ENCODE measurements at regions not wholly inside any gene's neighbourhood (a gene's known extent, or its start where the extent isn't known, plus 50 kb on each side); places are given as distances from the start of the nearest gene placed in this dataset.

DNA sequence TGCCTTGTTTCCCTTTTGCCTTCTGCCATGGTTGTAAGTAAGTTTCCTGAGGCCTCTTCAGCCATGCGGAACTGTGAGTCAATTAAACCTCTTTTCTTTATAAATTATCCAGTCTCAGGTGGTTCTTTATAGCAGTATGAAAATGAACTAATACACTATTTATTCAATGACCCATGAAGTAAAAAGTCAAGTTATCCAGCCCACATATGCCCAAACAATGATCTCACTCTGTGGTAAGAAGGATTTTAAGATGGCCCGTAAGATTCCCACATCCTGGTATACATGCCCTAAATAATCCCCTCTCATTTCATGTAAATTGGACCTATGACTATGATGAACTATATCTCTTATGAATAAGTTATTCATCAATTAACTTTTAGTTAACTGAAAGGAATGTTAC, 1008.3 kb upstream of the B3GALT2 start:
- DNase-seq (ENCODE audit: low read depth, low spot score), result no peak

DNA sequence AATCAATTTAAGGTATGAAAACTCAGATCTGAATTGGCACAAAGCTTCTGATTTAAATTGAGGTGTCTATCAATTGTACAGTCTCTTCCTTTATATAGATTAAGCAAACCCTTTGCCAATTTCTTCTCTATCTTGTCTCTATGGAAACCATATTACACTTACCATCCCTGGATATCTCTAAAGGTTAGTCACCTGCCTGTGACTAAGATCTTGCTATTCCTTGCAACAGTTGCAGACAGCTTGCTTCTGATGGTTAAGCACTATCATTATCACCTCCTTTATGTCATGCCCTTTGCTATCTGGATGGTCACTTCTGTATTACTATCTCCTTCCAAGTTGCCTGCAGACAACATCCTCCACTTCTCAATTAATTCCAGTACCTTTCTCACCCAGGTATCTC, 998.6 kb upstream of the B3GALT2 start:
- no peak for DNase-seq (ENCODE audit: low read depth, low spot score)

DNA sequence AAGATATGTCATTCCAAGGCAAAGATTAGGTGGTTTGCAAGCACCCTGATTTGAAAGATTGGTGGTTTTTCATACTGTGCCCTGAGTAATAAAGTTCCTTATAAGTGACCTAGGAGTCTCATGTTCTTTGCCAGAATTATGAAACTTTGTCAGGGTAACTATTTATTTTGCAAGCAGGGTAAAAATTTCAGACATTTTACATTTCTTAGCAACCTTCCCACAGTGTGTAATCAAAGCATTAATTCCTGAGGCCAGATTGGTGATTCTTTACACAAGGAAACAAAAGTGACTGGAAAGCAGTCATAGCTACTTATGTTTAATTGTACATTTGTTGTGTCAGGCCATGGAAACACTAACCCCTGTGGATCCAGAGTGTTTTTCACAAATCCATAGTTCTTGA, 998.0 kb upstream of the B3GALT2 start:
- no peak for DNase-seq (ENCODE audit: low read depth, low spot score)

DNA sequence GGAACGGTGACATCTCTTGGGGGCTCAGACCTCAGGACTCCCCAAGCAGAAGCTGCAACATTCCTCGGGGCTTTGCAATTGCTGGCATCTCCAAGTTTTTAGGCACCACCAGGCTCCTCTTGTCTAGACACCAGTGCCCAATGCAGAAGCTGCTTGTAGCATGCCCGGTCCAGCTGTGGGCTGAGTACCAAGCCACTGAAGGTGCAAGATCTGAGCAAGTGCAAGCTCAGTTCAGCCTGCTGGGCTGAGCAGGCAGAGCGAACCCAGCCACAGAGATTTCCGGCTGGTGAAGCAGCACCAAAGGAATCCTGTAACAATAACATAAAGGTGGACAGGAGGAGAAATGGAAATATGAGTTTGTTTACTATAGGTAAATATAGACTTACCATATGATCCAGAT, 995.4 kb upstream of the B3GALT2 start:
- no peak for DNase-seq (ENCODE audit: low read depth, low spot score)

DNA sequence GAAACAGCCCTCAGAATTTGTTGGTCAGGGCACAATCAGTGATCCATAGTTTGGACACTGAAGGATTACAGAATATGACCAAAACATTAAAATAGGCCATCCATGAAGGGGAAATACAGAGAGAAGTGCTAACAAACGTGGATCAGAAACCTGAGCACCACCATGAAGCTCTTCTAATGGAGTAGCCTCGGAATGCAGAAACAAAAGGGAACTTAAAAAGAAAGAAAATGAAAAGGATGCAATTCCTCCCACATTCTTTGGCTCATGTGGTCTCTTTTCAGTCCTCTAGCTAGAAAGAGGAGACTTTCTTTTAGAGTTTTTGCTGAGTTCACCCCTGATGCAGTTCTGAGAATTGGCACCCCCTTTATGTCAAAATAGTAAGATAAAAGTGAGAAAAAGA, 989.8 kb upstream of the B3GALT2 start:
- no peak for DNase-seq (ENCODE audit: low read depth, low spot score)

DNA sequence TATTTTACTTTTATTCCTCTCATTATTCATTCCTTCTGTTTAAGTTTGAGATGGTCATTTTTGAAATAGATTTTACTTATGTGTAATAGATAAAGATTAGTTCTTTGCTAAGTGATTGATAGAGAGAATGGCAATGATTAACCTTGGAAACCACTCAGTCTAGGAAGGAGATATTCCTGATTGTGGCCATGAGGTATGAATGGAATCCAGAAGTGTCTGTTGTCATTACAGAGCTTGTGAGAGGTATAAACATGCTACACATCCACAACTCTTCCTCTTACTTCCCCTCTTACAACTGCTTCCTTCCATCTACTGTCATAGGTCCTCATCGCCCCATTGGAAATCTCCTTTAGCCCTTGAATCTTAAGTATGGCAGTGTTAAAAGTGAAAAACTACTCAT, 988.8 kb upstream of the B3GALT2 start:
- no peak for DNase-seq (ENCODE audit: low read depth, low spot score)

DNA sequence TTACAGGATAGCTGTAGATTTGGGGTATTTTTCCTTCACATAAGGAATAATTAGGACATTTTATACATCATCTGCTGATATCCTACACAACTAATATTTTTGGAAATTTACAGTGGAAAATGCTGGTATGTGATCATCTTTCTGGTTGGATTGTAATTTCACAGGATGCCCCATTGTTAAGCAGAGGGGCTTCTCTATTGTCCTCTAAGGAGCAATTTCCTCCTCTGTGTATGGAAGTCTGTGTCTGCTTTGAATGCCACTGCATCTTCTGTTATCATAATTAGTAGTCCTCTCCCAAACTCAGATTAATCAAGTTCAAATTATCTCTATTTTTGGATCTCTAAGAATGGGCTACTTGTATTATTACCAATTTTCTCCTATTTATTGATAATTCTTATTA, 988.1 kb upstream of the B3GALT2 start:
- DNase-seq (ENCODE audit: low read depth, low spot score), result no peak

DNA sequence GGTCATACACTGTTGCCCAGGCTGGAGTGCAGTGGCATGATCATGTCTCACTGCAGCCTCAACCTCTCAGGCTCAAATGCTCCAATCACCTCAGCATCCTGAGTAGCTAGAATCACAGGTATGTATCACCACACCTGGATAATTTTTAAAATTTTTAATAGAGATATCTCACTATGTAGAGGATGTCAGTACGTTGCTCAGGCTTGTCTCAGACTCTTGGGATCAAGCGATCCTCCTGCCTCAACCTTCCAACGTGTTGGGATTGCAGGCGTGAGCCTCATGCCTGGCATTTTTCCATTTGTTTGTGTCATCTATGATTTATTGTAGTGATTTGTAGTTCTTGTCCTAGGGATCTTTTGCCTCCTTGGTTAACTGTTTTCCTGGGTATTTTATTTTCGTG, 985.2 kb upstream of the B3GALT2 start:
- no peak for DNase-seq (ENCODE audit: low read depth, low spot score)

DNA sequence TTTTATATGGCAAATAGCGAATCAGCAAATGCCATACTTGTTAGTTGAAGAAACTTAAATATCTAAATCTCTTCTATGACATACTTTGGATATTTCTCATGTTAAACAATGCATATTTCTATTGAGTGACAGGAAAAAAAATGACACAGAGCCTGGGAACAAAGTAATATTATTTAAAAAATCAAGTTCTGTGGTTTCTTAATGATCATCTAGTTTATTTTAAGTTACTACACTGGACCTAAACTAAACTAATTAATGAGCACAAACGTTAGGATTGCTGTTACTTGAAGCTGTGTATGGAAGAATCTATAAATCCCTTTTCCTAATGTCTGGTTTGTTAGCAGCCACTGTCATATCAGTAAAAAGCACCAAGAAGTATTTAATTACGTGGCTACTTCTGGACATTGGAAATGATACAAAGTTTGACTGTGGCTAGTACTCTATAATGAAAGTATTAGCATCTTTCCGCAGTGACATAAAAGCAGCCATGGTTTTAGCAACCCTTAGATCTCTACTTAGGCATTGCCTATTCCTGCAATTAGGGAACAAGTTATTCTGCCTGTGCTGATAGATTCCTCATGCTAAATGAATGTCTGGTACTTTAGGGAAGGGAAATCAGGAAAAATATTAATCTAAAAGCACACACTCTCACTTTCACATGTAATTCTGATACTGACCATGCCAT, 981.7 kb upstream of the B3GALT2 start:
- no peak for DNase-seq (ENCODE audit: low read depth, low spot score)

DNA sequence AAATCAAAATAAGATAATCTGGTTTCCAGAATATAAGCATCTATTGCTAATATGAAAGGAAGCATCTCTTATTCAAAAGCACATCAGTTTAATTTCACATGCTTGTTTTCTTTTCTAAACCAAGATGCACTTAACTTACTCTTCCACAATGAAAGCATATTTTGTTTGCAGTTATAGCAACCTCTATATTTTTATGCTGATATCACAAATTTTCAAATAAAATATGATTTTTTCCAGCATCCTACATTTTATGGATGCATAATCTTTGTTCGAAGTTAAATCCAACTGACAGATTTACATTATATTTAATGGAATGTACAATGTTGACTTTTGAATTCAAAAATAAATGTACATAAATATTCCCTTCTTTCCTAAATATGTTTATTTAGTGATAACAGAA, 978.3 kb upstream of the B3GALT2 start:
- DNase-seq (ENCODE audit: low read depth, low spot score), result no peak

DNA sequence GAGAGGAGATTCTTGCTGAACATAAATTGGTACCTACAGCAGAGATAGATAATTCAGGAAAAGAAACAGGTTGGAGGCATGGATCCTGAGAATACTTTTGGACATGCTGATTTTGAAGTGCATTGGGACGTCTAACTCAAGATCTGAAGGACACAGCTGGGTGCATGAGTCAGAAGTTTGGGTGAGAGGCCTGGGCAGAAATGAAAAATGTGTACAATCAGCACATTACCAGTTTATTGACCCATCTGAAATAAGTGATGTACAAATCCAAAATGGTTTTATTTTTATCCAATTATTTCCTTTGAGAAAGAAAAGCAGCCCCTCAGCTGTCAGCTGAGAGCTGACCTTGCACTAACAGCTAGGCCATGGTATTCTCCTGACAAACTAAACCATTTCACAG, 975.2 kb upstream of the B3GALT2 start:
- DNase-seq (ENCODE audit: low read depth, low spot score), result no peak

DNA sequence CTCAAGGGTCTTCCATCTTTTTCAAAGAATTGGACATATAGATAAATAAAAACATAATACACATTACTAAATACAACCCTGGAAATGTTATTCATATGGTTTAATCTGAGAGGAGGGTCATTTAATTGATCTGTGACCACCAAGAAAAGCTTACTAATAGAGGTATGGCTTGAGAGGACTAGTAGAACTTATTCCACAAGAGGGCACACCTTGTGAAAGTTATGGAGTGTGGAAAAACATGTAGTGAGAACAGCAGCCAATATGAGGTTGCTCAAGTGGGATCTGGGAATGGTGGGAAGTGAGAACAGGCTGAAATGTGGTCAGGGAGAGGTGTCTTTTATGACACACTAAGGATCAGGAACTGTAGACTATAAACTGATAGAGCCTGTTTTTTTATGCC, 973.5 kb upstream of the B3GALT2 start:
- DNase-seq (ENCODE audit: low read depth, low spot score), result no peak

DNA sequence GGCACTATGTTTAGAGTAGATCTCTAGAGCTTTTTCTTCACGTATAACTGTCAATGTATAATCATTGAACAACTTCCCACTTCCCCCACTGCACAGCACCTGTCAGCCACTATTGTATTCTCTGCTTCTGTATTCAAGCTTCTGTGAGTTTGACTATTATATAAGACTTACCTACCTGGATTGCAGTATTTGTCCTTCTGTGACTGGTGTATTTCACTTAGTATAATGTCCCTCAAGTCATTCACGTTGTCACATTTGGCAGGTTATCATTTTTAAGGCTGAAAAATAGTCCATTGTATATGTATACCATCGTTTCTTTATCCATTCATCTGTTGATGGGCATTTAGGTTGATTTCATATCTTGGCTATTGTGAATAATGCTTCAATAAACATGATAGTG, 969.5 kb upstream of the B3GALT2 start:
- no peak for DNase-seq (ENCODE audit: low read depth, low spot score)

DNA sequence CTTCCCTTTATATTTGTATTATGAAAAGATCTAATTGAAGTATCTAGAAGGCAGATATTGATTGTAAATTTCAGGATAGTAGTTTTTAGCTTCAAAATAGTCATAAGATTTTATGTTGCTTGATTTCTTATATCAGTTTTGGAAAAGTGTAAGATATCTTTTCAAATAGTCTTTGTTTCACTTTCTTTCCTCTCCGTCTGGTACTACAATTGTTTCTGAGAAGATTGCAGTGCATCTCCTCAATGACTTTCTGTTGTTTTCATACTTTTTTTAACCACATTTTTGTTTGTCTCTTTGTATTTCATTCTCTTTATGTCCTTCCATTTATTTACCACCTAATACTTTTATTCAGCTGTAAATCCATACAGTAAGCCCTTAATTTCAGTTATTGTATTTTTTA, 964.6 kb upstream of the B3GALT2 start:
- DNase-seq (ENCODE audit: low read depth, low spot score), result no peak

DNA sequence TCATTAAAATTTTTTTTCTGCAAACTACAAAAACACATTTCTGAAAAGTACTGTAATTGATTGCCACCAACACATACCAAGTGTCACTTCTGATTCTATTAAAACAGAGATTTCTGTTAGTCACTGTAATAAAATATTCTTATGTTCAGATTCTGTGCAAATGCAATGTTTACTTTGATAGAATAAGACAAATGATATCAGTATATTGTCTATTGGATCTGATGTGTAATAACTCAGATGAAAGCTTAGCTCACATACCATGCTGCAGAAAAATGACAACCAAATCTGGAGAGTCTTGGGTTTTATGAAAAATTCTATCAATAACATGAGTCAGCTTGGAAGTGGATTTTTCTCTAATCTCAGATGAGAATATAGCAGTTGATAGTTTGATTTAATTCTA, 963.8 kb upstream of the B3GALT2 start:
- DNase-seq (ENCODE audit: low read depth, low spot score), result no peak

DNA sequence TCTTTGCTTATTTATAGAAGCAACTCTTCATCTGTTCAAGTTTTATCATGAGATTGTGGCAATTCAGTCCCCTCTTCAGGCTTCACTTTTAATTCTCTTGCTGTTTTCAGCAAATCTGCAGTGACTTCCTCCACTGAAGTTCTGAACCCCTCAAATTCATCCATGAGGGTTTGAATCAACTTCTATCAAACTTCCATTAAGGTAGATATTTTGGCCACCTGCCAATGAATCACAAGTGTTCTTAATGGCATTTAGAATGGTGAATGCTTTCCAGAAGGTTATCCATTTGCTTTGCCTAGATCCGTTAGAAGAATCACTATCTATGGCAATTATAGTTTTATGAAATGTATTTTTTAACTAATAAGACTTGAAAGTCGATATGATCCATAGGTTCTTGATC, 946.7 kb upstream of the B3GALT2 start:
- no peak for DNase-seq (ENCODE audit: low read depth, low spot score)

DNA sequence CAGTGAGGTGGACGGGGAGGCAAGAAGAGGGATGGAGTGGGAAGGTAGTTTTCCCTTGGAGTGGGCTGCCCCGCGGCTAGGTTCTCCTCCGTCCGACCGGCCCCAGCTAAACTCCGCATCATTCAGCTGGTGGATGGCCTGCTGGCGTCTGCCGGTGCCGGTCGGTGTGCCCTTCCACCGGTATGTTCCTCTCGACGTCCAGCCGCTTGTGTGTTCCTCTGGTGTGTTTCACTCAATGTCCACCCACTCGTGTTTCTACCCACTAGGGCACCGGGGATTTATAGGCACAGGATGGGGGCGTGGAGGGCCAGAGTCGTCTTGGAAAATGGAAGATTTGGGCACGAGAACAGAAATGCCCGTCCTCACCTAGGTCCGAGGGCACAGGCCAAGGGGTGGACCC, 931.7 kb upstream of the B3GALT2 start:
- no peak for DNase-seq (ENCODE audit: low read depth, low spot score)

DNA sequence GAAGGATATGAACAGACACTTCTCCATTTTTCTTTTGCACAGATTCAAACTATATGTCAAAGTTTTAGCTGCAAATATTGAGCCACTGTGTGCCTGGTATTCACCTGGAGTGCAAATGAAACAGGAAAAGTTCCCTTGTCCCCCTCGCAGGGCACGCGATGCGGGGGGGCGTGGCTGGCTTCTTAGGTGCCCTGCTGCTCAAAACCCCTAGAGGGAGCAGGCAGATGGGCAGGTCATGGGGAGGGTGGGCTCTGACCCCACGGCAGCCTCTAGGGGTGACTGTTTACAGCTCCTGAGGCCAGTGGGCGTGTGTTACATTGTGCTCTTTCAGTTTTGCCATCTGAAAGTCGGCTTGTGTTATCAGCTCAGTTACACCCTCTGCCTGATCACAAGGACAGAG, 931.2 kb upstream of the B3GALT2 start:
- no peak for DNase-seq (ENCODE audit: low read depth, low spot score)

DNA sequence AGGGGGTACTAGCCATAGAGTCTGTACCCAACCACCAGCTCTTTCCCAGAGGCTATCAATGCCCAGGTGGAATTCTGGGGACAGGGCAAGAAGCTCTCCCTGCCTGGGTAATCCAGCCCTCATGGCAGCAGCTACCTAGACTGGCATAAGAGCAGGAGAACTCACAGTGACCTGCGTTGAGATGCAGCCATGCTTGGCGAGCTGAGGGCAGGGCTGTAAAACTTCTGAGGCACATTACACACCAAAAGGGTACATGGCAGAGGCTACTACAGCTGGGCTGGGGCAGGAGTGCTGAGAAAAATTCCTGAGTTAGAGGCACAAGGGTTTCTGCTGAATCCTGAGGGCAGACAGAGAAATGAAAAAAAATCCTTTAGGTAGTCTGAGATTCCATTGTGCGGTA, 927.9 kb upstream of the B3GALT2 start:
- no peak for DNase-seq (ENCODE audit: low read depth, low spot score)

DNA sequence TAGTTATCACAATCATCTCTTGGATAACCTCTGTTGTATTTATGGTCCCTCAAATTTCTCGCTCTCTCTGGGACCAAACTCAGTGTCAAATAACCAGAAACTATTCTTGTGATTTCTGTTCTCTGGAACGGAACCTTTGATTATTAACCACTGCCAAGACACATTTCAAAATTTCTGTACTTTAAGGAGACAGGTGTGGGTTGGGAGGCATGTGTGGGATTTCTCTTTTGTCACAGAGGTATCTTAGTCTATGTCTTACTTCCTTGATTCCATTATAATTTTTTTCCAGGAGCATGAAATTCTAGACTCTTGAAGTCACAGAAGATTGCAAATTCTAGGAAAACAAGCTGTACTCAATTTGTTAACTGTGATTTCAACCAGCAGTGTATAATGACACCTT, 919.0 kb upstream of the B3GALT2 start:
- DNase-seq (ENCODE audit: low read depth, low spot score), result no peak

DNA sequence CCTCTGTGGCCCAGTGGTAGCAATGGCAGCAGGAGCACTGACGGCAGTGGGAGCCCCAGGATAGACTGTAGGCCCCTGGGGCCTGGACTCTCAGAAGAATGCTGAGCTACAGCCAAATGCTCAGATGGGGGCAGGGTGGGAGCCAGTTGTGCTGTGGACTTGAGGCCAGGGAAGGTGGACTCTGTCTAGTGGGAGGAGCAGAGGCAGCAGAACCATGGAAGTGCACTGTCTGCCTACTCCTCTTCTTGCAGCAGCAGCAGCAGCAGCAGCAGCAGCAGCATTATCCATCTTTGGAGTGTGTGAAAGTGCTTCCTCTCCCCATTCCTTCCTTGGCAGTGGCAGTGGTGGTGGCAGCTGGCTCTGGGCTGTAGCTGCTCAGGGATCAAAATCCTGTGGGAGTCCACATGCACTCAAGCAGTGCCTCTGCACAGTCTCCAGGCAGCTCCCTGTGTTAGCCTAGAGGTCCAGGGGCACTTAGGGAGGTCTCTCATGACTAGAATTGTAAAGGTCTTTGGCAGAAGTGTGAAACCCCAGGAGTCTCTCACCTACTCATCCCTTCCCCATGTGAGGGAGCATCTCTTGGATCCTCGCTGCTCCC, 917.9 kb upstream of the B3GALT2 start:
- DNase-seq (ENCODE audit: low read depth, low spot score), result no peak

DNA sequence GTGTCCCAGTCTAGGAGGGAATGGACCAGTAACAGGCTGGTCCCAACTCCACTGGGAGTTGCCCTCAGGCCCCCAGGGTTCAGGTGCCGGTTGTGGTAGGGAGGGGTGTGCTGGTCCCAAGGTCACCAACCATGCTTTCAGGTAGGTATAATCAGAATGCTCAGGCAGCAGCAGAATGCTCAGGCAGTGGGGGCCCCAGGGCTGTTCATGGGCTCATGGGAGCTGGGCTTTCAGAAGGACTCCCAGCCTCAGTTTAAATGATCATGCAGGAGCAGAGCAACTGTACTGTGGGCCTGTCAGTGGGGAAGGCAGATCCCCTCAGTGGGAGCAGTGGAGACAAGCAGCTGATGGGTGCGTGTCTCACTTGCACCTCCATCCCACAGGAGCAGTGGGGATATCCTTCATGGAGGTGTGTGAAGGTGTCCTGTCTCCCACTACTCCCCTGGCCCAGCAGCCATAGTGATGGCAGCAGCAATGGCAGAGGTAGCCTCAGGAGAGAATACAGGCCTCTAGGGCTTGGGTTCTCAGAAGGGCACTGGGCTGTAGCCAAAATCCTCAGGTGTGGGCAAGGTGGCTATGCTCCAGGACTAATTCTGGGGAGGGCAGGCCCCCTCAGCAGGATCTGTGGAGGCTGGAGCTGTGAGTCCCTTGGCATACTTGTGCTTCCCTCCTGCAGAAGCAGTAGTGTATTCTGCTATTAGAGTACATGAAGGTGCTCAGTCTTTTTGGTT, 917.3 kb upstream of the B3GALT2 start:
- DNase-seq (ENCODE audit: low read depth, low spot score), result no peak

DNA sequence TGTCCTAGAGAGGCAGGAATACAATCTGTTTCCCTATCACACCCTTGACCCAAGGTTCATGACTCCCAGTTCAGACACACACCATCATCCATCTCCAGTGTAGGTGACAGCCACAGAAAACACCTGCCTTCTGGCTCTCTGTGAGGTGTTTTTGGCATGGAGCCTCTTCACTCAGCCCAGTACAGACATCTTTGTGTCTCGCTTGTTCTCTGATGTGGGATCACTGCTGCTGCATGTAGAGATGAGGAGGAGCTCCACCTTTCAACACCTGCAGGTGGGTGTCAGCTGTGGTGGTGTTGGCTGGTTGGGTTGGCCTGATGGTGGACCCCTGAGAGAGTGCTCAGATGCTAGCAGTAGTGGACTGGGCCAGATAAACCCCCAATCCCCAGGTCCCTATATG, 916.7 kb upstream of the B3GALT2 start:
- no peak for DNase-seq (ENCODE audit: low read depth, low spot score)
